ENCODE measurements at regions not wholly inside any gene's neighbourhood (a gene's known extent, or its start where the extent isn't known, plus 50 kb on each side); places are given as distances from the start of the nearest gene placed in this dataset.

GRCh38 chr1:187848321-187848720, 1019.6 kb downstream of the PLA2G4A start:
- TF ChIP-seq CTCF (IDR thresholded peaks at IDR 0.05), result no peak
- no peak for TF ChIP-seq POLR2A (IDR thresholded peaks at IDR 0.05)

All from body of pancreas (tissue), 4 donors.